Epithelial cell of proximal tubule (primary cell): ENCODE measurements at regions not wholly inside any gene's neighbourhood (a gene's known extent, or its start where the extent isn't known, plus 50 kb on each side); places are given as distances from the start of the nearest gene placed in this dataset.

Experiments
- DNase-seq: peaks from one replicate; pipeline ENCODE4 v3.0.0-alpha.2; 2011; ENCODE audit warnings: low read depth
- H3K4me3 ChIP-seq: 2 replicates; pipeline ENCODE4 v1.5.1; 2011; ENCODE audit warnings: low read depth, mild to moderate bottlenecking, low read length
- TF ChIP-seq, protein P1 (sequence below): conservative IDR thresholded peaks from 2 replicates; pipeline ENCODE4 v1.5.1; 2012; ENCODE audit warnings: low read depth, mild to moderate bottlenecking, low read length

DNA sequence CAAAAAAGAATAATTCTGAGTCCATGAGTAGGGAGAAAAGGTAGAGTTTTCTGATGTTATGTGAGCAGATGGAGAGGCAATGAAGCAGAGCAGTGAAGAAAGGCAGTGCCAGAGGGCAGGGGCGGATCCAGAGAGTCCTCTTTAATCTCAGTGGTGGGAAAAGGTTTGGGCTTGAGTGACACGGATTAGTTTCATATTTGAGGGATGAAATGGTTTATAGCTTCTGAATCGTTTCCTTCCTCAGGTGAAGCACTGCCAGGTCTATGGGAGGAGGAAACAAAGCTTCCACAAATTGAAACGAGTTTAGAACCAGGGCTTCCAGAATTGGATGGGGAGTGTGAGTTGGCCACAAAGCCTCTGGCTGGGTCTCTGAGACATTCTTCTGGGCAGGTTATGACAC lies 517.0 kb upstream of the PAPPA start:
- TF ChIP-seq, protein P1, sequence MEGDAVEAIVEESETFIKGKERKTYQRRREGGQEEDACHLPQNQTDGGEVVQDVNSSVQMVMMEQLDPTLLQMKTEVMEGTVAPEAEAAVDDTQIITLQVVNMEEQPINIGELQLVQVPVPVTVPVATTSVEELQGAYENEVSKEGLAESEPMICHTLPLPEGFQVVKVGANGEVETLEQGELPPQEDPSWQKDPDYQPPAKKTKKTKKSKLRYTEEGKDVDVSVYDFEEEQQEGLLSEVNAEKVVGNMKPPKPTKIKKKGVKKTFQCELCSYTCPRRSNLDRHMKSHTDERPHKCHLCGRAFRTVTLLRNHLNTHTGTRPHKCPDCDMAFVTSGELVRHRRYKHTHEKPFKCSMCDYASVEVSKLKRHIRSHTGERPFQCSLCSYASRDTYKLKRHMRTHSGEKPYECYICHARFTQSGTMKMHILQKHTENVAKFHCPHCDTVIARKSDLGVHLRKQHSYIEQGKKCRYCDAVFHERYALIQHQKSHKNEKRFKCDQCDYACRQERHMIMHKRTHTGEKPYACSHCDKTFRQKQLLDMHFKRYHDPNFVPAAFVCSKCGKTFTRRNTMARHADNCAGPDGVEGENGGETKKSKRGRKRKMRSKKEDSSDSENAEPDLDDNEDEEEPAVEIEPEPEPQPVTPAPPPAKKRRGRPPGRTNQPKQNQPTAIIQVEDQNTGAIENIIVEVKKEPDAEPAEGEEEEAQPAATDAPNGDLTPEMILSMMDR: no peak
- DNase-seq: no peak
- no peak overlapping the region for H3K4me3 ChIP-seq

DNA sequence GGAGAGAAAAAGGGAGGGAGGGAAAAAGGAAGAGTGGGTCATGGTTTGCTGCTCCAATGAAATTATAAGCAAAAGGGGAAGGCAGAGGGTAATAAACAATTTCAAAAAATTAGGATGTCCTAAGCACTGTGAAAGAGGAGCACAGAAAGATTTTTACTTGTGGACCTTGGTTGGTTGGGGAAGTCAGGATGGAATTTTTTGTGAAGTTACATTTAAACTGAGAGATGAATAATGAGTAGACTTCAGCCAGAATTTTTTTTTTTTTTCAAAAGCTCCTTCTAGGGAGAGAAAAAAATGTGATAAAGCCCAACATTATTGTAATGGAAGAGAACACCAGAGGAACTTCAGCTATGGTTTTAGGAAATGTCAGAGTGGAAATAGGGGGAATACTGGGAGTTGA lies 515.9 kb upstream of the PAPPA start:
- no peak for DNase-seq
- TF ChIP-seq, protein P1: no peak
- H3K4me3 ChIP-seq: no peak overlapping the region

DNA sequence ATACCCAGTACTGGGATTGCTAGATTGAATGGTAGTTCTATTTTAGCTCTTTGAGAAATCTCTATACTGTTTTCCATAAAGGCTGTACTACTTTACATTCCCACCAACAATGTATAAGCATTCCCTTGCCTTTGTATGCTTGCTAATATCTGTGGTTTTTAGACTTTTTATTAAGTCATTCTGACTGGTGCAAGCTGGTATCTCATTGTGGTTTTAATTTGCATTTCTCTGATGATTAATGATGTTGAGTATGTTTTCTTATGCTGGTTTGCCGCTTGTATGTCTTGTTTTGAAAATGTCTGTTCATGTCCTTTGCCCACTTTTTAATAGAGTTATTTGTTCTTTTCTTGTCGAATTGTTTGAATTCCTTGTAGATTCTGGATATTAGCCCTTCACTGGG lies 512.7 kb upstream of the PAPPA start:
- TF ChIP-seq, protein P1: no peak
- H3K4me3 ChIP-seq: no peak overlapping the region
- no peak for DNase-seq

DNA sequence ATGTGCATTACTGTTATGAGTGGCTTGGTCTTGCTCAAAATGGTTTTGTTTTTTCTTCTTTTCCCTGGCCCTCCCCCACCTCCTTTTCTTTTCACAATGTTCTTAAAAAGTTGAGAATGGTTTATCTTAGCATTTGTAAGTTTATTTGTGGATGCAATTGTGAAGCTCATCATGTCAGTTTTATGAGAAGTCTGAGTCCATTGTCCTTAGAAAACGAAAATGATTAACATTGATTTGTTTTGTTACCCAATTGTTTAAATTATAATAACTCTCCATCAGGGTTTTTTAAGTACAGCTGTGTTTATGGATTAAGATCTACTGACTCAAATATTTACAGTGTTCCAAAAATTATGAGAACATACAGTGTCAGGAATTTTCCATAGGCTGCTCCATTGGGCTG lies 511.3 kb upstream of the PAPPA start:
- no peak for DNase-seq
- no peak overlapping the region for H3K4me3 ChIP-seq
- TF ChIP-seq, protein P1: no peak

DNA sequence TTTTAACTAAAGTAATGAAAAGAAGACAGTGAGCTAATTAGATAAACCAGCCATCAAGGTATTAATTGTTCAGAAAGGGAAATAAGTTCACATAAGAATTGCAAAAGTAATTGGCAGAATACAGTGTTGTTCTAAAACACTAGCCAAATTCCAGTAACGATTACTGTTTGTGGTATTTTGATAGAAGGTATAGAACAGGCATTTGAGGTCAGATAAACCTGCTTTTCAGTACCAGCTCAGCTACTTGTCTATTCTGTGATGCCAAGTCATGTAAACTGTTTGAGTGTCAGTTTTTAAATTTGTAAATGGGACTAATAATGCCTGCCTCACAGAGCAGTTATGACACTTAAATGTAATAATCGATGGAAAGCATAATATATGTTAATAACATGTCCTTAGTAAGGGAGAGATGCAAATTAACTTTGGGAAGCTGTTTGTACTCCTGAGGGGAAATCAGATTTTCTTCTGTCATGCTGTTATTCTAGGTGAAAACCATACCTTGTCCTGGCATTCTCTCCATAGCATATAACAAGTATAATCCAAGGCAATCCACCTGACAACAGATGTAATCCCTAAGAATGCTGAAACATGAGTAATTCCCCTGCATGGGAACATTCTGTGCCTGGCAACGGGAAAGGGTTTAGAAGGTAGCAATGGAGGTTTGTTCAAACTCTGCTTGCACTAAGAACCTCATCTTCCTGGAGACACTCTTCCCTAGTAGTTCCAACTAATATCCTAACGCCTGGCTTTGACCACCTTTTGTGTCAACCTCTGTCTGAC lies 509.5 kb upstream of the PAPPA start:
- DNase-seq: no peak

DNA sequence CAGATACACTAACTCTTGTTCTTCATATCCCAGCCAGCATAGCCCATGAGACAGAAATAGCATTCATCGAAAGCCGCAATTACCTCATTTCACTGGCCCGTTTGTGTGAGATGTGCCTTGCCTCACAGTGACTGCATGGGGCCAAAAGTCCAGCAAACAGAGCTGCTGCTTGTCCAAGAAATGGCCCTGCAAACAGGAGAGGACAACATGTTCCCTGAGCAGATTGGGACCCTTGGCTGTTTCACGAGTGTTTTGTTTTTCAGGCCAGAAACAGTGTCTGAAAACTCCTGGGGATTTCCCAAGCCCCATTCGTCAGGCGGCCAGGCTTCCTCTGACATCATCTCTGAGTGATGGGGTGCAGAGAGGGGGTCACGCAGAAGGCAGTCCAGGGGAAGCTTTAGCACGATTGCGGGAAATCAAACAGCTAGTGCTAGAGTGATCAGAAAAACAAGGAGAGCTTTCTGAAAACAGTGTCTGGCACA lies 503.6 kb upstream of the PAPPA start:
- no peak overlapping the region for H3K4me3 ChIP-seq
- TF ChIP-seq, protein P1: no peak
- peak; percentile 82 for DNase-seq

More for the DNA sequence above, 509.5 kb upstream of the PAPPA start:
- TF ChIP-seq, protein P1: no peak
- no peak overlapping the region for H3K4me3 ChIP-seq

DNA sequence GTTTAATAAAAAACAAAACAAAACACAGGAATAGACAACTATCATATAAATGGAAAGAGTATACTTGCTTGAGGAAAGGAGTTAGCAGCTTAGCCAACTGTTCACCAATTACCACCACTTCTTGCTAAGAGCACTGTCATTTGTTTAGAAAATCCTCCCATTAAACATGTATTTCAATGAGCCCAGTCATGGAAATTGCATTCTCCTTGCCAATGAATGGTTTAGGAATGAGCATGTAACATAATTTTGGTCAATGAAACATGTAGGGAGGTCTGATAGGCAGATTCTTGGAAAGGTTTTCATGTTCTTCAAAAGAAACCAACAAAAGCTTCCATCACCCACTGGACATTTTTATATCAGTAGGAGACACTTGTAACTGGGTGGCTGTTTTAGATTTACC lies 502.8 kb upstream of the PAPPA start:
- no peak overlapping the region for H3K4me3 ChIP-seq
- TF ChIP-seq, protein P1: no peak
- no peak for DNase-seq
